Neural progenitor cell (in vitro differentiated cells): ENCODE measurements at regions not wholly inside any gene's neighbourhood (a gene's known extent, or its start where the extent isn't known, plus 50 kb on each side); places are given as distances from the start of the nearest gene placed in this dataset.

Experiments
- CTCF ChIP-seq: fragments of 200-600 bp; sonication (generic); IDR thresholded peaks from 2 replicates; pipeline ENCODE4 v1.5.1; 2017; ENCODE audit warnings: antibody characterized with exemption, mild to moderate bottlenecking
- EZH2 ChIP-seq: fragments of 200-600 bp; sonication (generic); IDR thresholded peaks from 2 replicates; pipeline ENCODE4 v1.6.1; 2017; ENCODE audit warnings: antibody characterized with exemption, mild to moderate bottlenecking, moderate library complexity

GRCh38 chr14:40760704-40761103 is 846.0 kb upstream of the LRFN5 start:
- TF ChIP-seq CTCF (no peak), EZH2 (no peak)
